A673 (cell line): ENCODE measurements at regions not wholly inside any gene's neighbourhood (a gene's known extent, or its start where the extent isn't known, plus 50 kb on each side); places are given as distances from the start of the nearest gene placed in this dataset.

Experiments used
- EZH2 ChIP-seq: fragments of 200-600 bp; sonication (generic); IDR thresholded peaks from 2 replicates; pipeline ENCODE4 v1.6.1; 2017; ENCODE audit warnings: borderline replicate concordance, low read depth, mild to moderate bottlenecking, mixed read lengths, antibody characterized with exemption, low read length; ENCODE audit not compliant: poor library complexity, severe bottlenecking
- TF ChIP-seq, protein P1 (sequence below): fragments of 300-800, 200-600 bp; sonication (generic); conservative IDR thresholded peaks from 2 replicates; pipeline ENCODE4 v1.5.1; 2017; ENCODE audit warnings: low read depth, mild to moderate bottlenecking, antibody characterized with exemption, low read length, moderate library complexity, mixed read lengths

DNA sequence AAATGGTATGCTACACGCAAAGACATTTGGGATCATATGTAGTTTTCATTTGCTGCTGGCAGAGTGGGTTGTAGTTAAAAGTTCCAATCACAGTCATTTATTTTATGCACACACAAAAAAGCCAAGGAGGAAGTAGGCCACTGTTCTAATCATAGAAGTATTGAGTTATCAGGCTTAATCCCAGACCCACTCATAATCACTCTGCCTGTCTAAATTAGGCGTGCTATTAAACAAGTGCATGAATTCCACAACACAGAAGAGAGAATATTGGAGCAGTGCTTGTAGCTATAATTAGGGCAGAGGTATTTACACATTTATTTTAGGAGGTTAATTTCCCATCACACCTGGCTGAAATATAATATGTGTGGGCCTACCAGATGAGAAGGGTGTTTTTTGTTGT is 65.7 kb upstream of the FIGN start:
- no peak for TF ChIP-seq EZH2
- TF ChIP-seq, protein P1, sequence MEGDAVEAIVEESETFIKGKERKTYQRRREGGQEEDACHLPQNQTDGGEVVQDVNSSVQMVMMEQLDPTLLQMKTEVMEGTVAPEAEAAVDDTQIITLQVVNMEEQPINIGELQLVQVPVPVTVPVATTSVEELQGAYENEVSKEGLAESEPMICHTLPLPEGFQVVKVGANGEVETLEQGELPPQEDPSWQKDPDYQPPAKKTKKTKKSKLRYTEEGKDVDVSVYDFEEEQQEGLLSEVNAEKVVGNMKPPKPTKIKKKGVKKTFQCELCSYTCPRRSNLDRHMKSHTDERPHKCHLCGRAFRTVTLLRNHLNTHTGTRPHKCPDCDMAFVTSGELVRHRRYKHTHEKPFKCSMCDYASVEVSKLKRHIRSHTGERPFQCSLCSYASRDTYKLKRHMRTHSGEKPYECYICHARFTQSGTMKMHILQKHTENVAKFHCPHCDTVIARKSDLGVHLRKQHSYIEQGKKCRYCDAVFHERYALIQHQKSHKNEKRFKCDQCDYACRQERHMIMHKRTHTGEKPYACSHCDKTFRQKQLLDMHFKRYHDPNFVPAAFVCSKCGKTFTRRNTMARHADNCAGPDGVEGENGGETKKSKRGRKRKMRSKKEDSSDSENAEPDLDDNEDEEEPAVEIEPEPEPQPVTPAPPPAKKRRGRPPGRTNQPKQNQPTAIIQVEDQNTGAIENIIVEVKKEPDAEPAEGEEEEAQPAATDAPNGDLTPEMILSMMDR: no peak
